K562 (cell line): ENCODE measurements at regions not wholly inside any gene's neighbourhood (a gene's known extent, or its start where the extent isn't known, plus 50 kb on each side); places are given as distances from the start of the nearest gene placed in this dataset.
A peak's percentile ranks its signal among the peaks of the same experiment; 100 is the strongest.

ENCODE experiments used
- ATAC-seq: fragments of 200-7000 bp; cut with Tn5 transposase; 3 replicates; pipeline ENCODE4 v1.9.1; 2020; ENCODE audit warnings: moderate library complexity
- BruUV-seq: library from RNA; stranded (reverse); fragments of 400-500 nt; replicated peaks from 2 replicates; lab custom pipeline; 2021; lab: Mats Ljungman, UMichigan
- CTCF ChIA-PET: fragments of 300-600 bp; formaldehyde crosslinking; extraction: SDS; loops from one replicate; lab custom pipeline; 2021; ENCODE audit warnings: low intra/inter-chr PET ratio; lab: Yijun Ruan, JAX
- POLR2A ChIA-PET: fragments of 300-600, 350-650 bp; sonication (Branson Sonifier 250); formaldehyde crosslinking; extraction: SDS; loops from one replicate; lab custom pipeline; 2021; ENCODE audit warnings: antibody characterized with exemption, inconsistent platforms; lab: Yijun Ruan, JAX
- DNase-seq, 4 experiments: peaks; one replicate each; pipeline versions ENCODE4 v3.0.0 to v3.0.0-alpha.2; 2011 to 2018; ENCODE audit warnings: low spot score in 3 of 4, mixed read lengths in 3 of 4; ENCODE audit errors: extremely low read depth in 1 of 4
- FAIRE-seq: peaks from 2 replicates; lab custom pipeline; 2011; peaks lifted over from hg19 to GRCh38; lab: Jason Lieb, UNC
- H2AFZ ChIP-seq: 2 replicates; pipeline ENCODE4 v1.6.0; 2011; ENCODE audit warnings: low read depth, low read length, control low read depth, inconsistent platforms
- H3K27ac ChIP-seq: fragments of 200-600 bp; 3 replicates; pipeline ENCODE4 v1.8.0; 2011; ENCODE audit warnings: low read depth, mild to moderate bottlenecking, control low read depth, inconsistent platforms, low read length, moderate library complexity, mixed read lengths; ENCODE audit errors: extremely low read depth
- H3K27me3 ChIP-seq, 2 experiments: fragments of 300-600 bp in 1 of 2; 2 replicates in 1 of 2; 3 replicates in 1 of 2; pipeline versions ENCODE4 v1.6.0 to v1.8.0; 2011; ENCODE audit warnings: inconsistent platforms in 2 of 2, low read length in 2 of 2, mild to moderate bottlenecking in 1 of 2, mixed read lengths in 1 of 2, moderate library complexity in 1 of 2; ENCODE audit not compliant: control insufficient read depth in 2 of 2, insufficient read depth in 2 of 2
- H3K36me3 ChIP-seq: fragments of 300-600 bp; 3 replicates; pipeline ENCODE4 v1.8.0; 2011; ENCODE audit warnings: mild to moderate bottlenecking, low read length, inconsistent platforms; ENCODE audit not compliant: control insufficient read depth, insufficient read depth
- H3K4me1 ChIP-seq, 2 experiments: fragments of 200-600 bp in 1 of 2; replicated peaks in 1 of 2; 2 replicates in 1 of 2; 3 replicates in 1 of 2; pipeline versions ENCODE4 v1.5.1 to v1.8.0; 2011; ENCODE audit warnings: inconsistent platforms in 2 of 2, low read length in 2 of 2, mild to moderate bottlenecking in 1 of 2, mixed read lengths in 1 of 2, moderate library complexity in 1 of 2; ENCODE audit not compliant: control insufficient read depth in 2 of 2, insufficient read depth in 2 of 2
- H3K4me2 ChIP-seq: 2 replicates; pipeline ENCODE4 v1.6.1; 2011; ENCODE audit warnings: low read length, control low read depth, inconsistent platforms, mixed read lengths; ENCODE audit not compliant: insufficient read depth
- H3K4me3 ChIP-seq: fragments of 200-600 bp; sonication (generic), shearing (Covaris generic); 2 replicates; pipeline ENCODE4 v1.5.1; 2016; ENCODE audit warnings: control low read depth, inconsistent platforms
- H3K79me2 ChIP-seq: fragments of 200-600 bp; 3 replicates; pipeline ENCODE4 v1.8.0; 2011; ENCODE audit warnings: low read length, inconsistent platforms; ENCODE audit not compliant: control insufficient read depth, insufficient read depth
- H3K9ac ChIP-seq, 2 experiments: 2 replicates each; pipeline versions ENCODE4 v1.6.0 to v1.6.1; 2011; ENCODE audit warnings: low read depth in 2 of 2, low read length in 2 of 2, control low read depth in 1 of 2, inconsistent platforms in 1 of 2, mild to moderate bottlenecking in 1 of 2, mixed read lengths in 1 of 2; ENCODE audit not compliant: insufficient read depth in 1 of 2
- H3K9me1 ChIP-seq: one replicate; pipeline ENCODE4 v1.6.0; 2011; ENCODE audit warnings: inconsistent platforms, mild to moderate bottlenecking, low read length, moderate library complexity; ENCODE audit not compliant: control insufficient read depth, insufficient read depth
- H3K9me3 ChIP-seq: replicated peaks from 2 replicates; pipeline ENCODE4 v1.5.1; 2011; ENCODE audit warnings: low read depth, low read length, inconsistent platforms; ENCODE audit not compliant: control insufficient read depth, insufficient read depth
- H4K20me1 ChIP-seq: replicated peaks from 2 replicates; pipeline ENCODE4 v1.6.1; 2011; ENCODE audit warnings: low read length, inconsistent platforms, mixed read lengths; ENCODE audit not compliant: control insufficient read depth, insufficient read depth
- CBX8 ChIP-seq: fragments of 200-600 bp; sonication (generic); IDR thresholded peaks from 2 replicates; pipeline ENCODE4 v1.6.1; 2012; ENCODE audit warnings: borderline replicate concordance, mixed run types, low read depth, mild to moderate bottlenecking, moderate library complexity, mixed read lengths, low read length, control low read depth, inconsistent platforms; ENCODE audit not compliant: poor library complexity, severe bottlenecking; ENCODE audit errors: extremely low read depth
- CREB5 ChIP-seq: fragments of 250-450 bp; sonication (Bioruptor Pico); IDR thresholded peaks from 2 replicates; pipeline ENCODE4 v1.5.0; 2020; ENCODE audit warnings: mild to moderate bottlenecking
- ELF2 ChIP-seq: fragments of 250-450 bp; sonication (Bioruptor Pico); IDR thresholded peaks from 2 replicates; pipeline ENCODE4 v1.5.0; 2021; ENCODE audit warnings: mild to moderate bottlenecking
- MTA3 ChIP-seq: fragments of 450-650 bp; formaldehyde crosslinking; IDR thresholded peaks from 2 replicates; pipeline ENCODE4 v1.6.1; 2017; ENCODE audit warnings: mild to moderate bottlenecking, borderline replicate concordance
- PCBP1 ChIP-seq: fragments of 200-400 bp; formaldehyde crosslinking; IDR thresholded peaks from 2 replicates; pipeline ENCODE4 v1.6.1; 2018; ENCODE audit warnings: mild to moderate bottlenecking, low read depth, low read length; ENCODE audit not compliant: poor library complexity, severe bottlenecking
- WGBS: fragments of 100-300 bp; shearing (Covaris generic); methylation state at CpG from one replicate; pipeline ENCODE4 v1.1.6; 2016; ENCODE audit warnings: low coverage, mixed read lengths; ENCODE audit not compliant: insufficient coverage; ENCODE audit errors: missing lambda C conversion rate; 5-methylcytosine and 5-hydroxymethylcytosine counted together
- in situ Hi-C: fragments of 300-500 bp; cut with MboI; formaldehyde crosslinking; loops from 4 replicates; pipeline ENCODE4 v1.15.0; 2018; ENCODE audit warnings: inconsistent platforms, mixed read lengths
- intact Hi-C: fragments of 100-400 bp; cut with micrococcal nuclease; formaldehyde crosslinking; loops from 2 replicates; pipeline ENCODE4 v1.14.2; 2022
- TF ChIP-seq, protein P1 (sequence below): fragments of 250-450 bp; sonication (Bioruptor Pico); IDR thresholded peaks from 2 replicates; pipeline ENCODE4 v1.4.0; 2020; ENCODE audit warnings: borderline replicate concordance
- TF ChIP-seq, protein P2 (sequence below), 2 experiments: IDR thresholded peaks in 1 of 2; conservative IDR thresholded peaks in 1 of 2; 2 replicates each; pipeline ENCODE4 v1.6.1; 2016; ENCODE audit warnings: low read depth in 2 of 2, mild to moderate bottlenecking in 1 of 2, missing compliant biosample characterization in 1 of 2, missing genetic modification characterization in 1 of 2, moderate library complexity in 1 of 2

GRCh38 chr2:199583676-199584075 lies 125.9 kb upstream of the SATB2 start (continued):
- TF ChIP-seq CREB5 (CRISPR knock-in tag) (no peak), MTA3 (no peak), PCBP1 (no peak)
- TF ChIP-seq, protein P1, sequence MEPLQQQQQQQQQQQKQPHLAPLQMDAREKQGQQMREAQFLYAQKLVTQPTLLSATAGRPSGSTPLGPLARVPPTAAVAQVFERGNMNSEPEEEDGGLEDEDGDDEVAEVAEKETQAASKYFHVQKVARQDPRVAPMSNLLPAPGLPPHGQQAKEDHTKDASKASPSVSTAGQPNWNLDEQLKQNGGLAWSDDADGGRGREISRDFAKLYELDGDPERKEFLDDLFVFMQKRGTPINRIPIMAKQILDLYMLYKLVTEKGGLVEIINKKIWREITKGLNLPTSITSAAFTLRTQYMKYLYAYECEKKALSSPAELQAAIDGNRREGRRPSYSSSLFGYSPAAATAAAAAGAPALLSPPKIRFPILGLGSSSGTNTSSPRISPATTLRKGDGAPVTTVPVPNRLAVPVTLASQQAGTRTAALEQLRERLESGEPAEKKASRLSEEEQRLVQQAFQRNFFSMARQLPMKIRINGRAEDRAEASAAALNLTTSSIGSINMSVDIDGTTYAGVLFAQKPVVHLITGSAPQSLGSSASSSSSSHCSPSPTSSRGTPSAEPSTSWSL (CRISPR knock-in tag), result no peak

GRCh38 chr2:199581935-199582360 lies 124.2 kb upstream of the SATB2 start:
- H3K27me3 ChIP-seq, result no peaks in the 10 kb centered on the region; a peak in 2 of 5 replicates
- H3K27ac ChIP-seq, result no peak overlapping the region
- intact Hi-C loops (no loop called here), in situ Hi-C loops (no loop called here)
- no peaks in the 10 kb centered on the region for H3K4me1 ChIP-seq
- H4K20me1 ChIP-seq, result no peaks in the 10 kb centered on the region
- ChIA-PET CTCF (no interaction called here), POLR2A (interaction anchor here (0.8 to 1.0 kb wide), 2 partner anchors 9 to 12 kb away, joined by 3 read pairs; no protein-coding TSS in a partner anchor)
- H3K4me3 ChIP-seq, result no peak overlapping the region
- H3K79me2 ChIP-seq, result no peaks in the 10 kb centered on the region
- DNase-seq, result no peak
- 2% methylated on average over 7 of the region's 9 CpGs for WGBS
- no peak for ATAC-seq
- BruUV-seq, result no TSS peak
- FAIRE-seq, result no peak
- H3K9me3 ChIP-seq, result no peaks in the 10 kb centered on the region
- H2AFZ ChIP-seq, result no peak overlapping the region
- TF ChIP-seq CBX8 (peak; percentile 65), ELF2 (no peak)
- TF ChIP-seq, protein P2, sequence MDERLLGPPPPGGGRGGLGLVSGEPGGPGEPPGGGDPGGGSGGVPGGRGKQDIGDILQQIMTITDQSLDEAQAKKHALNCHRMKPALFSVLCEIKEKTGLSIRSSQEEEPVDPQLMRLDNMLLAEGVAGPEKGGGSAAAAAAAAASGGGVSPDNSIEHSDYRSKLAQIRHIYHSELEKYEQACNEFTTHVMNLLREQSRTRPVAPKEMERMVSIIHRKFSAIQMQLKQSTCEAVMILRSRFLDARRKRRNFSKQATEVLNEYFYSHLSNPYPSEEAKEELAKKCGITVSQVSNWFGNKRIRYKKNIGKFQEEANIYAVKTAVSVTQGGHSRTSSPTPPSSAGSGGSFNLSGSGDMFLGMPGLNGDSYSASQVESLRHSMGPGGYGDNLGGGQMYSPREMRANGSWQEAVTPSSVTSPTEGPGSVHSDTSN (CRISPR knock-in tag; IDR thresholded peaks at IDR 0.05; ENCODE audit: low read depth), result no peak
- TF ChIP-seq, protein P2 (tag; conservative IDR thresholded peaks at IDR 0.05; ENCODE audit: low read depth), result no peak
- no peak overlapping the region for H3K9ac ChIP-seq
- no peak overlapping the region for H3K4me2 ChIP-seq
- no peaks in the 10 kb centered on the region for H3K36me3 ChIP-seq
- H3K9me1 ChIP-seq, result no peaks in the 10 kb centered on the region
